GM06990 (cell line): ENCODE measurements at regions not wholly inside any gene's neighbourhood (a gene's known extent, or its start where the extent isn't known, plus 50 kb on each side); places are given as distances from the start of the nearest gene placed in this dataset.

Experiments
- DNase-seq: peaks from one replicate; pipeline ENCODE4 v3.0.0-alpha.2; 2011; ENCODE audit not compliant: insufficient read length; ENCODE audit errors: extremely low read depth
- H3K27me3 ChIP-seq: replicated peaks from 2 replicates; pipeline ENCODE4 v1.6.0; 2011; ENCODE audit warnings: low read length; ENCODE audit not compliant: control insufficient read depth, insufficient read depth
- H3K36me3 ChIP-seq: 2 replicates; pipeline ENCODE4 v1.5.1; 2011; ENCODE audit warnings: low read length; ENCODE audit not compliant: control insufficient read depth, insufficient read depth
- H3K4me3 ChIP-seq: replicated peaks from 2 replicates; pipeline ENCODE4 v1.5.1; 2011; ENCODE audit warnings: low read depth, mild to moderate bottlenecking, control low read depth, low read length
- TF ChIP-seq, protein P1 (sequence below): IDR thresholded peaks from 2 replicates; pipeline ENCODE4 v1.5.1; 2011; ENCODE audit warnings: low read length, control low read depth, mild to moderate bottlenecking, inconsistent platforms; ENCODE audit not compliant: insufficient read depth, poor library complexity, severe bottlenecking

DNA sequence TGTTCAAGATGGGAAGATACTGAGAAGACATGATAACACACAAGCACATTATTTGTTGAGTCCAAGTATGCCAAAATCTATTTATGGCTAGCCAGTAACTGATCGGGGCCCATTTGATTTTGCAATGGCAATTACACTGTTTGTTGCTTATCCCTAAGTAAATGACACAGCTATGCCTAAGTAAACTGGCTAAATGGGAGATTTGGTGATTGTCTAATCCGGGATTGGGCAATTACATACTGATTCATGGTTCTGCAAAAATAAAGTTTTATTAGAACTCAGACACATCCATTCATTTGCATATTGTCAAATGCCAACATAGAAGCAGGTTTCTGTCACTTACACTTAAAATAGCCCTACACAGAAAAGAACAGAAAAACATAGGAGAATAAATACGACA lies 140.2 kb upstream of the TBL1X start:
- no peak overlapping the region for H3K4me3 ChIP-seq
- H3K36me3 ChIP-seq = no peaks in the 10 kb centered on the region
- no peak for DNase-seq
- H3K27me3 ChIP-seq = no peaks in the 10 kb centered on the region
- TF ChIP-seq, protein P1, sequence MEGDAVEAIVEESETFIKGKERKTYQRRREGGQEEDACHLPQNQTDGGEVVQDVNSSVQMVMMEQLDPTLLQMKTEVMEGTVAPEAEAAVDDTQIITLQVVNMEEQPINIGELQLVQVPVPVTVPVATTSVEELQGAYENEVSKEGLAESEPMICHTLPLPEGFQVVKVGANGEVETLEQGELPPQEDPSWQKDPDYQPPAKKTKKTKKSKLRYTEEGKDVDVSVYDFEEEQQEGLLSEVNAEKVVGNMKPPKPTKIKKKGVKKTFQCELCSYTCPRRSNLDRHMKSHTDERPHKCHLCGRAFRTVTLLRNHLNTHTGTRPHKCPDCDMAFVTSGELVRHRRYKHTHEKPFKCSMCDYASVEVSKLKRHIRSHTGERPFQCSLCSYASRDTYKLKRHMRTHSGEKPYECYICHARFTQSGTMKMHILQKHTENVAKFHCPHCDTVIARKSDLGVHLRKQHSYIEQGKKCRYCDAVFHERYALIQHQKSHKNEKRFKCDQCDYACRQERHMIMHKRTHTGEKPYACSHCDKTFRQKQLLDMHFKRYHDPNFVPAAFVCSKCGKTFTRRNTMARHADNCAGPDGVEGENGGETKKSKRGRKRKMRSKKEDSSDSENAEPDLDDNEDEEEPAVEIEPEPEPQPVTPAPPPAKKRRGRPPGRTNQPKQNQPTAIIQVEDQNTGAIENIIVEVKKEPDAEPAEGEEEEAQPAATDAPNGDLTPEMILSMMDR = no peak

DNA sequence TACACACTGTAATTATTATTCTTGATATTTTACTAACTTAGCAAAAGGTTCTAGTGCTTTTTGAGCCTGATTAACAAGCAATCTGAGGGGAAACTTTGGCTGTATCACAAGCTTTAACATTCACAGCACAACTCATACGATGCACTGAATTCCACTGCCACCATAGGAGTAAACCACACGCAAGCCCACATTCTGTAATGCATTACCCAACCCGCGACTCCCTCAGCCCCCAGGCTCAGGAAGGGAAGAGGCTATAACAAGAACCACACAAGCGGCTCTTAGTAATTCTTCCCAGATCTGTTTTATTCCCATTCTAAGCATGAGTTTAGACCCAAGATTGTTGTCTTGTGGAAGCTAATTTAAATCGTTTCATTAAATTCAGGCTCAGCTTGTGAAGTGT lies 138.5 kb upstream of the TBL1X start:
- H3K4me3 ChIP-seq = no peak overlapping the region
- no peaks in the 10 kb centered on the region for H3K27me3 ChIP-seq
- DNase-seq = no peak
- no peaks in the 10 kb centered on the region for H3K36me3 ChIP-seq
- TF ChIP-seq, protein P1 = no peak

DNA sequence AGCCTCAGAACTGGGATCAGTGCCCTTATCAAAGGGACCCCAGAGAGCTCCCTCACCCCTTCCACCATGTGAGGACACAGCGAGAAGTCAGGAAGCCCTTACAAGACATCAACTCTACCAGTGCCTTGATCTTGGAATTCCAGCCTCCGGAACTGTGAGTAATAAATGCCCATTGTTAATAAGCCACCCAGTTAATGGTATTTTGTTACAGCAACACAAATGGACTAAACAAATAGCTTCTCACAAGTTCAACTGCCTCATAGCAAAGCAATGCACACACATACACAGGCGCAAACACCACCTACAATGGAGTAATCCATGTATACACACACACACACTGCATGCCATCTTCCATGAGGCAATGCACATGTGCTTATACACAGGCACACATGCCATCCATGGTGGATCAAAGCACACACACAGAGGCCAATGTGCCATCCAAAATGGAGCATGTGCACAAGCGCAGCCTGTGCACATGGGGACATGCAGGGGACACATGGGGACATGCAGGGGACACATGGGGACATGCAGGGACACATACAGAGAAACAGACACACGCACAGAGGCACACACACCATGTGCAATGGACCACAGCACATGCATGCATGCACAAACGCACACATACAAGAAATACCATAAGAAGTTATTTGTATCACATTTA lies 137.6 kb upstream of the TBL1X start:
- DNase-seq = no peak
- Histone ChIP-seq H3K36me3 (no peaks in the 10 kb centered on the region), H3K27me3 (no peaks in the 10 kb centered on the region), H3K4me3 (no peak overlapping the region)
- TF ChIP-seq, protein P1 = no peak

DNA sequence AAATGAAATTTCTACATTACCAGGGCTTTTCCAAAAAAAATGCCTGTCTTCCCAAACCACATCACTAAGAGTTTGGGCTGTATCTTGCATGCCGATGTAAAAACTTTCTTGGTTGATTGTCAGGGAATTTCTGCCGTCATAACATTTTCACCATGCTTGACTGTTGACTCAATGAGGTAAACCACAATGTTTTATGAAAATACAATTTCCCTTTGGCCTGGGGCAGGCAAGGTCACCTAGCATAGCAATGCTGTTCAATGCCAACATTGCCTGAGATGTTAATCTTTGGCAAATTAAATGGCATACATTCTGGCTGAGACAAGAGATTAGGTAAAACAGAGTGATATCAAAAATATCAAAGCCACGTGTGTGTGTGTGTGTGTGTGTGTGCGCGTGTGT lies 137.1 kb upstream of the TBL1X start:
- TF ChIP-seq, protein P1 = no peak
- Histone ChIP-seq H3K4me3 (no peak overlapping the region), H3K36me3 (no peaks in the 10 kb centered on the region), H3K27me3 (no peaks in the 10 kb centered on the region)
- DNase-seq = no peak

DNA sequence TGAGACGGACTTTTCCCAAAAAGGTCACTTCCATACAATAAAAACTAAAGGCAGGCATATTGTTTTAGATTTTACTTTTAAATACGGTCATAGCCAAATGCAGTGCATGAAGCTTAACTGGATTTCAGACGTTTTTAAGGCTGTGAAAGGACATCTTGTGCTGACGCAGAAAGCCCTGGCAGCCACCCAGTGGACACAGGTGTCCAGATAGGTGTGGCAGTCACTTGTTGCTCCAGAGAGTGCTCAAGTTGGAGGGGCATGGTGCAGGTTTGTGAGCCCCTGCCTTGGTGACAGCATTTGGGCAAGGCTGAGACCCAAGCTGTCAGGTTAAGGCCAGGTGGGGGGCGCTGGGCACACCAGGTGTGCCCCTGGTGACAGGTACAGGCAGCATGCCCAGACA lies 135.8 kb upstream of the TBL1X start:
- TF ChIP-seq, protein P1 = no peak

More for the DNA sequence above, 135.8 kb upstream of the TBL1X start:
- no peak for DNase-seq
- H3K36me3 ChIP-seq = no peaks in the 10 kb centered on the region
- no peak overlapping the region for H3K4me3 ChIP-seq
- H3K27me3 ChIP-seq = no peaks in the 10 kb centered on the region
